Liver (tissue), 8 donors: ENCODE measurements at regions not wholly inside any gene's neighbourhood (a gene's known extent, or its start where the extent isn't known, plus 50 kb on each side); places are given as distances from the start of the nearest gene placed in this dataset.

ENCODE experiments used
- DNase-seq: peaks from one replicate; pipeline ENCODE4 v3.0.0-alpha.2; 2017; ENCODE audit warnings: low spot score
- H3K27ac ChIP-seq, 2 donors: one replicate each; pipeline ENCODE4 v1.7.0; 2013; ENCODE audit warnings: inconsistent platforms in 2 of 2, low read length in 2 of 2, control low read depth in 1 of 2, low read depth in 1 of 2, mild to moderate bottlenecking in 1 of 2
- H3K27me3 ChIP-seq, 4 donors: one replicate each; pipeline versions ENCODE4 v1.6.1 to v1.7.0; 2013; ENCODE audit warnings: low read length in 3 of 4, inconsistent platforms in 1 of 4, mild to moderate bottlenecking in 1 of 4, moderate library complexity in 1 of 4; ENCODE audit not compliant: control insufficient read depth in 4 of 4, insufficient read depth in 4 of 4
- H3K36me3 ChIP-seq, 4 donors: one replicate each; pipeline versions ENCODE4 v1.6.1 to v1.7.0; 2013; ENCODE audit warnings: low read length in 3 of 4, mild to moderate bottlenecking in 3 of 4, low read depth in 1 of 4, moderate library complexity in 1 of 4; ENCODE audit not compliant: control insufficient read depth in 4 of 4, insufficient read depth in 3 of 4
- H3K4me1 ChIP-seq, 4 donors: one replicate each; pipeline versions ENCODE4 v1.6.1 to v1.7.0; 2013; ENCODE audit warnings: low read length in 3 of 4, mild to moderate bottlenecking in 3 of 4, moderate library complexity in 1 of 4; ENCODE audit not compliant: control insufficient read depth in 4 of 4, insufficient read depth in 4 of 4
- H3K4me3 ChIP-seq, 3 donors: one replicate each; pipeline versions ENCODE4 v1.6.1 to v1.7.0; 2013; ENCODE audit warnings: low read length in 3 of 3, control low read depth in 1 of 3, low read depth in 1 of 3, mild to moderate bottlenecking in 1 of 3
- H3K9ac ChIP-seq, 2 donors: one replicate each; pipeline ENCODE4 v1.7.0; 2013; ENCODE audit warnings: low read length in 2 of 2, mild to moderate bottlenecking in 2 of 2, moderate library complexity in 2 of 2, control low read depth in 1 of 2, low read depth in 1 of 2
- H3K9me3 ChIP-seq, 4 donors: one replicate each; pipeline versions ENCODE4 v1.6.1 to v1.7.0; 2013; ENCODE audit warnings: low read length in 3 of 4; ENCODE audit not compliant: control insufficient read depth in 4 of 4
- EGR1 ChIP-seq, 2 donors: IDR thresholded peaks; 2 replicates each; pipeline ENCODE4 v1.6.1; 2016 to 2018; ENCODE audit warnings: antibody characterized with exemption in 2 of 2, low read depth in 2 of 2
- FOXA1 ChIP-seq: IDR thresholded peaks from 2 replicates; pipeline ENCODE4 v1.6.1; 2016; ENCODE audit warnings: antibody characterized with exemption
- FOXA2 ChIP-seq: IDR thresholded peaks from 2 replicates; pipeline ENCODE4 v1.6.1; 2016; ENCODE audit warnings: antibody characterized with exemption
- HNF4A ChIP-seq, 2 donors: conservative IDR thresholded peaks; 2 replicates each; pipeline ENCODE4 v1.6.1; 2016; ENCODE audit warnings: antibody characterized with exemption in 2 of 2, mild to moderate bottlenecking in 2 of 2
- HNF4G ChIP-seq: IDR thresholded peaks from 2 replicates; pipeline ENCODE4 v1.6.1; 2016; ENCODE audit warnings: antibody characterized with exemption
- JUND ChIP-seq, 2 donors: IDR thresholded peaks; 2 replicates each; pipeline ENCODE4 v1.6.1; 2016; ENCODE audit warnings: antibody characterized with exemption in 2 of 2
- NR2F2 ChIP-seq: IDR thresholded peaks from 2 replicates; pipeline ENCODE4 v1.6.1; 2016; ENCODE audit warnings: antibody characterized with exemption
- RAD21 ChIP-seq, 2 donors: IDR thresholded peaks; 2 replicates each; pipeline ENCODE4 v1.6.1; 2016; ENCODE audit warnings: antibody characterized with exemption in 2 of 2, mild to moderate bottlenecking in 2 of 2
- RXRA ChIP-seq, 2 donors: IDR thresholded peaks; 2 replicates each; pipeline ENCODE4 v1.6.1; 2017 to 2018; ENCODE audit warnings: antibody characterized with exemption in 2 of 2, mild to moderate bottlenecking in 1 of 2
- YY1 ChIP-seq: IDR thresholded peaks from 2 replicates; pipeline ENCODE4 v1.6.1; 2016; ENCODE audit warnings: antibody characterized with exemption, mild to moderate bottlenecking
- ZBTB33 ChIP-seq: IDR thresholded peaks from 2 replicates; pipeline ENCODE4 v1.6.1; 2016; ENCODE audit warnings: antibody characterized with exemption
- WGBS: extraction: QIAGEN DNeasy Blood & Tissue Kit; methylation state at CpG from one replicate; pipeline ENCODE4 v1.1.7; 2013; 5-methylcytosine and 5-hydroxymethylcytosine counted together
- TF ChIP-seq, protein P1 (sequence below): fragments of 150-350 bp; IDR thresholded peaks from 2 replicates; pipeline ENCODE4 v1.5.1; 2017; ENCODE audit warnings: improper control_type of control experiment, low read depth, low read length; ENCODE audit not compliant: missing input control
- TF ChIP-seq, protein P2 (sequence below): IDR thresholded peaks from 2 replicates; pipeline ENCODE4 v1.6.1; 2016; ENCODE audit warnings: antibody characterized with exemption
- TF ChIP-seq, protein P3 (sequence below): IDR thresholded peaks from 2 replicates; pipeline ENCODE4 v1.6.1; 2016; ENCODE audit warnings: antibody characterized with exemption
- TF ChIP-seq, protein P4 (sequence below): IDR thresholded peaks from 2 replicates; pipeline ENCODE4 v1.6.1; 2016; ENCODE audit warnings: antibody characterized with exemption, mild to moderate bottlenecking
- donor health status: healthy.
- donor health status: healthy.
- donor health status: healthy.
- donor health status: healthy.
- donor health status: healthy.

GRCh38 chr3:190716211-190716610, 146.3 kb downstream of the GMNC start (continued):
- TF ChIP-seq ZBTB33 = no peak
- no peak for TF ChIP-seq JUND (IDR thresholded peaks at IDR 0.05)

GRCh38 chr3:190710723-190711122, 151.8 kb downstream of the GMNC start:
- H3K9me3 ChIP-seq = no peaks in the 10 kb centered on the region
- H3K36me3 ChIP-seq = no peaks in the 10 kb centered on the region
- no peak overlapping the region for H3K9ac ChIP-seq
- 94% methylated on average over 3 of the region's 3 CpGs for WGBS
- H3K27ac ChIP-seq = no peak overlapping the region
- no peak for DNase-seq
- TF ChIP-seq RAD21 (IDR thresholded peaks at IDR 0.05) = no peak
- no peak for TF ChIP-seq EGR1 (IDR thresholded peaks at IDR 0.05; ENCODE audit: low read depth in 2 of 2)
- TF ChIP-seq RXRA (IDR thresholded peaks at IDR 0.05) = no peak
- TF ChIP-seq HNF4A (conservative IDR thresholded peaks at IDR 0.05) = no peak
- TF ChIP-seq NR2F2 = no peak
- TF ChIP-seq, protein P1, sequence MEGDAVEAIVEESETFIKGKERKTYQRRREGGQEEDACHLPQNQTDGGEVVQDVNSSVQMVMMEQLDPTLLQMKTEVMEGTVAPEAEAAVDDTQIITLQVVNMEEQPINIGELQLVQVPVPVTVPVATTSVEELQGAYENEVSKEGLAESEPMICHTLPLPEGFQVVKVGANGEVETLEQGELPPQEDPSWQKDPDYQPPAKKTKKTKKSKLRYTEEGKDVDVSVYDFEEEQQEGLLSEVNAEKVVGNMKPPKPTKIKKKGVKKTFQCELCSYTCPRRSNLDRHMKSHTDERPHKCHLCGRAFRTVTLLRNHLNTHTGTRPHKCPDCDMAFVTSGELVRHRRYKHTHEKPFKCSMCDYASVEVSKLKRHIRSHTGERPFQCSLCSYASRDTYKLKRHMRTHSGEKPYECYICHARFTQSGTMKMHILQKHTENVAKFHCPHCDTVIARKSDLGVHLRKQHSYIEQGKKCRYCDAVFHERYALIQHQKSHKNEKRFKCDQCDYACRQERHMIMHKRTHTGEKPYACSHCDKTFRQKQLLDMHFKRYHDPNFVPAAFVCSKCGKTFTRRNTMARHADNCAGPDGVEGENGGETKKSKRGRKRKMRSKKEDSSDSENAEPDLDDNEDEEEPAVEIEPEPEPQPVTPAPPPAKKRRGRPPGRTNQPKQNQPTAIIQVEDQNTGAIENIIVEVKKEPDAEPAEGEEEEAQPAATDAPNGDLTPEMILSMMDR = no peak
- TF ChIP-seq FOXA1 = no peak
- TF ChIP-seq FOXA2 = no peak
- TF ChIP-seq YY1 = no peak
- TF ChIP-seq, protein P2, sequence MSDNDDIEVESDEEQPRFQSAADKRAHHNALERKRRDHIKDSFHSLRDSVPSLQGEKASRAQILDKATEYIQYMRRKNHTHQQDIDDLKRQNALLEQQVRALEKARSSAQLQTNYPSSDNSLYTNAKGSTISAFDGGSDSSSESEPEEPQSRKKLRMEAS = no peak
- TF ChIP-seq HNF4G = no peak
- TF ChIP-seq, protein P3, sequence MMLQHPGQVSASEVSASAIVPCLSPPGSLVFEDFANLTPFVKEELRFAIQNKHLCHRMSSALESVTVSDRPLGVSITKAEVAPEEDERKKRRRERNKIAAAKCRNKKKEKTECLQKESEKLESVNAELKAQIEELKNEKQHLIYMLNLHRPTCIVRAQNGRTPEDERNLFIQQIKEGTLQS = no peak
- TF ChIP-seq JUND (IDR thresholded peaks at IDR 0.05) = no peak
- TF ChIP-seq, protein P4, sequence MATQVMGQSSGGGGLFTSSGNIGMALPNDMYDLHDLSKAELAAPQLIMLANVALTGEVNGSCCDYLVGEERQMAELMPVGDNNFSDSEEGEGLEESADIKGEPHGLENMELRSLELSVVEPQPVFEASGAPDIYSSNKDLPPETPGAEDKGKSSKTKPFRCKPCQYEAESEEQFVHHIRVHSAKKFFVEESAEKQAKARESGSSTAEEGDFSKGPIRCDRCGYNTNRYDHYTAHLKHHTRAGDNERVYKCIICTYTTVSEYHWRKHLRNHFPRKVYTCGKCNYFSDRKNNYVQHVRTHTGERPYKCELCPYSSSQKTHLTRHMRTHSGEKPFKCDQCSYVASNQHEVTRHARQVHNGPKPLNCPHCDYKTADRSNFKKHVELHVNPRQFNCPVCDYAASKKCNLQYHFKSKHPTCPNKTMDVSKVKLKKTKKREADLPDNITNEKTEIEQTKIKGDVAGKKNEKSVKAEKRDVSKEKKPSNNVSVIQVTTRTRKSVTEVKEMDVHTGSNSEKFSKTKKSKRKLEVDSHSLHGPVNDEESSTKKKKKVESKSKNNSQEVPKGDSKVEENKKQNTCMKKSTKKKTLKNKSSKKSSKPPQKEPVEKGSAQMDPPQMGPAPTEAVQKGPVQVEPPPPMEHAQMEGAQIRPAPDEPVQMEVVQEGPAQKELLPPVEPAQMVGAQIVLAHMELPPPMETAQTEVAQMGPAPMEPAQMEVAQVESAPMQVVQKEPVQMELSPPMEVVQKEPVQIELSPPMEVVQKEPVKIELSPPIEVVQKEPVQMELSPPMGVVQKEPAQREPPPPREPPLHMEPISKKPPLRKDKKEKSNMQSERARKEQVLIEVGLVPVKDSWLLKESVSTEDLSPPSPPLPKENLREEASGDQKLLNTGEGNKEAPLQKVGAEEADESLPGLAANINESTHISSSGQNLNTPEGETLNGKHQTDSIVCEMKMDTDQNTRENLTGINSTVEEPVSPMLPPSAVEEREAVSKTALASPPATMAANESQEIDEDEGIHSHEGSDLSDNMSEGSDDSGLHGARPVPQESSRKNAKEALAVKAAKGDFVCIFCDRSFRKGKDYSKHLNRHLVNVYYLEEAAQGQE = no peak
- no peak for TF ChIP-seq ZBTB33
- H3K4me3 ChIP-seq = no peak overlapping the region
- no peaks in the 10 kb centered on the region for H3K27me3 ChIP-seq
- no peaks in the 10 kb centered on the region for H3K4me1 ChIP-seq
